GM19351 (cell line): ENCODE measurements at regions not wholly inside any gene's neighbourhood (a gene's known extent, or its start where the extent isn't known, plus 50 kb on each side); places are given as distances from the start of the nearest gene placed in this dataset.
"Not testable (repeated sequence)": the region's sequence is repeated elsewhere in the genome, so short reads cannot be mapped to it uniquely, and the experiment has no call there.

Experiments used
- ATAC-seq: cut with Tn5 transposase; IDR thresholded peaks from one replicate; pipeline ENCODE4 v1.9.1; 2021; ENCODE audit warnings: mild to moderate bottlenecking, moderate library complexity; ENCODE audit not compliant: unreplicated experiment

GRCh38 chr13:21228738-21229137 lies 52.3 kb downstream of the MRPL57 start:
- ATAC-seq = no peak

DNA sequence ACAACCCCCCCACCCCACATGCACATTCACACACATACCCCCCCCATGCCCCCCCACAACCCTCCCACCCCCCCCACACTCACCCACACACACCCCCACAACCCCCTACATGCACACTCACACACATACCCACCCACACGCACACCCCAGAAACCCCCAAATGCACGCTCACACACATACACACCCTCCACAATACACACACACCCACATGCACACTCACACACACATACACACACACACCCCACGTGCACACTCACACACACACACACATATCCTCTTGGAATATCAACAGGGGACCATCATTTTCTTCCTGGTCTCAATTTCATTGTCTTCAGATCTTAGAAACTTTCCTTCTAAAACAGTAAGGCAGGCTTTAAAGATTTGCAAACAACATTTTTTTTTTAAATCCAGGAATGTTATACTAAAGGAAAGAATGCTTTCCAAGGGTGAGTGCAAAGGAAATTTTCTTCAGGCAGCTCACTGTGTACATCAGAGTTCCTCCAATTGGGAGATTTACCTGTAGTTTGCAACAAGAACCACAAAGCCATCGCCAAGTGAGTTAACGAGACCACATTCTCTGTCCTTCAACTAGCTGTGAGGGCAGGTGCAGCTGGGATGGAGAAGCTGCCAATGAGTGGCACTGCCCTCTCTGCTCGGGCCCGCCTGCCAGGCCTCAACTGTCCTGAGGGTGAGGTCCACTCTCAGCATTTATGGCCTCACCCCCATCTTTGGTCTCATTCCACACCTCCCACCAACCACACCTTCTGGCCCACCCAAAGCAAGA lies 53.0 kb downstream of the MRPL57 start:
- no peak for ATAC-seq

DNA sequence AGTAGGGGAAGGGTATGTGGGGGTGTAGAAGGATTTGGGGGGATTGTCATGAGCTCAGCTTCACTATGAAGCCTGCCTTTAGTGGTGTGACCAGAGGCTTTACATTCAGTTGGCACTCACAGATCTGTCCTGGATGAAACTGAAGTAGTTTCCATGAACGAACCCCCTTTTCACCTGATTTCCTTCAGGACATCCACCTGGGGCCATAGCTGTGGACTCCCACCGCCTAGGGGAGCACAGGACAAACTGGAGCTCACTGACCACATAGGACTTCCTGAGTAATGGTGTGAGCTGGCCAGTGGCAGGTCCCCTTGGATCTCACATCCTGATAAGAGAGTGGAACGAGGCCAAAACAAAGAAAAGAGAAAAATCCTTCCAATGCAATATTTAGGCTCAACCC lies 54.1 kb downstream of the MRPL57 start:
- no peak for ATAC-seq

DNA sequence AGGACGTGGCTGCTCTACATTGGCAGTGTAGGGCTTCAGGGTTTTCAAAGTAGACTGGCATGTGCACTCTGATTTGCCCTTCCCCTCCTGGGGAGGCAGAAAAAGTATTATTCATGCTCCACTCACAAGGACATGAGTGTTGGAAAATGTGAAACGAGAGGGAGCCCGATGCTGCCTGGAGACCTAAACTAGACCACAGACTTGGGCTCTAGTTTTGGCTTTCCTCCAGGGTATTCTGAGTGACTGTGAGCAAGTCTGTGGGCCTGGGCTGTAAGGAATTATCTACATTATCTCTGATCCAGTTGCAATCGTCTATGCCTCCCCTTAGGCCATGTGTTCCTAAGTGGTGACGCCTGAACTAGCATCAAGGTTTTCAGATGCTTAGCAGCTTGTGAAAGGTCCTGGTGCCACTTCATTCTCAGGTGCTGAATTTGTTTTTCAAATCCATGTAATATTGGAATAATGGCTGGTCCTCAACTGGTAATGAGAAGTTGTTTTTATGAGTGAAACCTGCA lies 55.0 kb downstream of the MRPL57 start:
- ATAC-seq = no peak

DNA sequence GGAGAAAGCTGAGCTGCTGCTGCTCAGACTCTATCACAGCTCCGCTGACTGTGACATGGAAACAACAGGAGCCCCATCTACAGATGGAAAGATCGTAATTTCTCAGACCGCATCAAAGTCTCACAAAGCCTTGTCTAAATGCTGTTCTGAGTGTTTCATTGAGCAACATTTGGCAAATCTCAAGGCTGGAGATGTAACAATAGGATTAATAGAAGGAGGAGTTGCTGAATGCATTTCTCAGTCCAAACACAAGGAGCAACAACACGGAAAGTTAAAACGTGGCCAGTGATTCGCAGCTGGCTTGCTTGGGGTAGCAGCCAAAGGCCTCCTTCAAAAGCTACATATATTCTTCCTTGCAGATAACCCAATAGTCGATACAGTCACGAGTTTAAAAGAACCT lies 55.7 kb downstream of the MRPL57 start:
- ATAC-seq = no peak

GRCh38 chr13:21232599-21232998 lies 56.1 kb downstream of the MRPL57 start:
- no peak for ATAC-seq

- no peak for ATAC-seq
These were observed 56.6 kb downstream of the MRPL57 start for GRCh38 chr13:21233086-21233485.

GRCh38 chr13:21234526-21234925 lies 58.1 kb downstream of the MRPL57 start:
- no peak for ATAC-seq

- ATAC-seq = no peak
These were observed 58.7 kb downstream of the MRPL57 start for GRCh38 chr13:21235174-21235573.

DNA sequence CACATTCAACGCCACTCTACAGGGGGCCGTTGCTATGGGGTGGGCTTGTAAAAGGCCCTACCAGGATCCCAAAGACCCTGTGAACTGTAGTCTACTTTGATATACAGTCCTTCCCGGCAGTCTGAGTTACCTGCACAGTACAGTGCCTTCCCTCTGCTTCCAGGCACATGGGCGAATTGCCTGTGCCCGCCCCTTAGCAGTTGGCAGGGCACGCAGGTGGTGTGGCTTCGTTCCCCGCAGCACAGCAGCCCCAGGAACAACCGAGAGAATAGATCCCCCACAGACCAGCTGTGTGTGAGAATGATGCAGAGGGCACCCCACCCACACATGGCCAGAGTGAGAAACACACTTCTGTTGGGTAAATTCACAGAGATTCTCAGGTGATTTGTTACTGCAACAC lies 60.6 kb downstream of the MRPL57 start:
- ATAC-seq = no peak

GRCh38 chr13:21238267-21238666 lies 61.8 kb downstream of the MRPL57 start:
- no peak for ATAC-seq

GRCh38 chr13:21240586-21240985 lies 64.1 kb downstream of the MRPL57 start:
- no peak for ATAC-seq

DNA sequence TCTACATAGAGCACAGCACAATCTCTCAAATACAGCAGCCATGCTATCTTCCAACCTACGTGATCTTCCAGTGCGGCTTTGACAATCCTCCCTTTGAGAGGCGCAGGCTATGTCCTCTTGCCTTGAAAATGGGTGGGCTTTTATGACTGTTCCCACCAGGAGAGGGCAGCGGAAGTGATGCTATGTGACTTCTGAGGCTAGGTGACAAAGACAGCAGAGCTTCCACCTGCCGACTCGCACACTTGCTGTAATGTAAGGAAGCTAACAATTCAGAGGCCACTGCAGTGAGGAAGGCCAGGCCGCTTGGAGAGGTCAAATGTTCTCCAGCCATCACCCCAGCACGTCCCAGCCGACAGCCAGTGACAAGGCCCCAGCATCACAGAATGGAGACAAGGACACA lies 65.8 kb downstream of the MRPL57 start:
- no peak for ATAC-seq

DNA sequence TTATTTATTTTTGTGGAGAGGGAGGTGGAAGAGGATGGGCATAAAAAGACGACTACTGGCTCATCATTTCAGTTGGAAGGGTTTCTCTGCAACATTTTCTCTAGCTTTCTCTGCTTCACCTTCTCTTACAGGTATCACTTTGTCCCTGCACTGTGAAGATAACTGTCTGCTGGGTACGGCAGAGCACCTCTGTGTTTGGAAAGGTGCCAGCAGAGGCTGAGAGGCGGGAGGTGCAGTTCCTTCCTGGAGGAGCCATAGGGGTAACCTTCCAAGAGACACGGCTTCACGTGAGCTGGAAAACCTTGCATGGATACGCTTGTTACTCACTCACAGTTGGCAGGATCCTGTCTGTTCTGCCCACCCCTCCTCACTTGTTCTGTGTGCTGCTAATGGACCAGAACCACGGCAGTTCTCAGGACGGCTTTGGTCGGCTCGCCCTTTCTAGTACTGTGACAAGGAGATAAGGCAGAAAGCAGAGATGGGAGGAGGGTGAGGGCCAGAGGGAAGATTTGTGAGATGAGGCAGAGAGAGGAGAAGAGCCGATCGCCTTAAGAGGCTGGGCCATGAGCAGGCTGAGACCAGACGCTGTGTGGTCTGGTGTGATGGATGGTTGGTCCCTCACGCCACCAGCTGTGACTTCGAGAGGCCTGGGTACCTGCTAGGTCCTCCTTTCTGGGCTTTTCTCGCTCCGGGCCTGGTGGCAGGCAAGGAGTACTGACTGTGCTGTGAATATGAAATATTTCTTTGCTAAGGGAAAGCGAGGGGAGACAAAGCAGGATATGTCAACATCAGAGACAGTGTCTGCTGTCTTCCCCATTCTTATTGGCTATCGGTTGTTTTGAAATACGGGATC lies 66.8 kb downstream of the MRPL57 start:
- ATAC-seq = no peak

- ATAC-seq = not testable (repeated sequence)
These were observed 67.4 kb downstream of the MRPL57 start for GRCh38 chr13:21243898-21244184.

GRCh38 chr13:21246761-21247452 lies 70.4 kb downstream of the MRPL57 start:
- ATAC-seq = no peak

DNA sequence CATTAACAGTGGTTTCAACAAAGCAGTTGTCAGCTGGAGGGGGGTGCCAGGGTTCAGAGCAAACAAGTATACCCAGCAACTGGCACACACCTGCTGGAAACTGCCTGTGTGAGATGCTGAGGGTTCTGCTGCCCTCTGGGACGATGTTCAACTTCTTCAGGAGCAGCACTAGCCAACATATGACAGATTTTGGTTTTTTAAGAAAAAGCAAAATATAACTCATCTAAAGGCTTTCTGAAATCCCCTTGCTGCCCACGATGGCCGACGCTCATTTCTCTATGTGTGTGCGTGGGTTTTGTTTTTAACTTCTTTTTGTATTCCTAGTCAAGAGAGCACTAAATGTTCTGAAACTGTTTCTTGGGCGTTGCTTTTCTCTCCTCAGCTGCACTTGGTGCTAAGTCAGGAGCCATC lies 79.9 kb downstream of the MRPL57 start:
- no peak for ATAC-seq

GRCh38 chr13:21256891-21257290 lies 80.4 kb downstream of the MRPL57 start:
- no peak for ATAC-seq

DNA sequence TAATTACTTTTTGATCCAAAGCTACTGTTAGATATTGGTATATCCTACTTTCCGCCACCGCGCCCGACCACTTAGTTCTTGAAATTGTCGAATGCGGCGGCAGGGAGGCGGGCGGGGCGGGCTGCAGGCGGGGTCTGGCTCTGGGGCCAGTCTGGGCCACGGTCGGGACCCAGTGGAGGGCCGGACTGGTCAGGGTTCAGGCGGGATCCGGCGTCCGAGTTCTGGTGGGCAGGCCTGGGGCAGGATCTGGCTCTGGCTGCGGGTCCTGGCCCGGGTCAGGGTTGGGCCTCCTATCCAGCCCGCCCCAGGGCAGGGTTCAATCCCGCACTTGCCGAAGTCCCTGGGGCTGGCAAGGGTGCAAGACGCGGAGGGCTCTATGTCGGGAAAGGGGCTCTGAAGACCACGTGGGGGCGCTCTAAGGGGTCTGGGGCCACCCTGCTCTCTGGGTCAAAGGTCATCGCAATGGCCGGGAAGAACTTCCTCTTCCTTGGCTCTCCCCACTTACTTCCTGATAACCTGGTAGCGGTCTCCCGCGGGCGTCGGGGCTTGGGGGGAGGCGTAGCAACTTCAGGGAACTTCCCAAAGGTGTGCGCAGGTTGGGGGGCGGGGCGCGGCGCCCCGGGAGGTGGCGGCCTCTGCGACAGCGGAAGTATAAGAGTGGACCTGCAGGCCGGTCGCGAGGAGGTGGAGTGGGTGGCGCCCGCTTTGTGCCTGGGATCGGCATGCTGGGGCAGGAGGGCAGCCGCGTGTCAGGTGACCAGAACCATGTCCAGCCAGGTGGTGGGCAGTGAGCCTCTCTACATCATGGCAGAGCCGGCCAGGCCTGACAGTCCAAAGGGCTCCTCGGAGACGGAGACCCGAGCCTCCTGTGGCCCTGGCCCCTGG lies 83.4 kb downstream of the MRPL57 start:
- no peak for ATAC-seq

GRCh38 chr13:21260561-21261290 lies 84.3 kb downstream of the MRPL57 start:
- not testable (repeated sequence) for ATAC-seq
